ENCODE measurements at regions not wholly inside any gene's neighbourhood (a gene's known extent, or its start where the extent isn't known, plus 50 kb on each side); places are given as distances from the start of the nearest gene placed in this dataset.

DNA sequence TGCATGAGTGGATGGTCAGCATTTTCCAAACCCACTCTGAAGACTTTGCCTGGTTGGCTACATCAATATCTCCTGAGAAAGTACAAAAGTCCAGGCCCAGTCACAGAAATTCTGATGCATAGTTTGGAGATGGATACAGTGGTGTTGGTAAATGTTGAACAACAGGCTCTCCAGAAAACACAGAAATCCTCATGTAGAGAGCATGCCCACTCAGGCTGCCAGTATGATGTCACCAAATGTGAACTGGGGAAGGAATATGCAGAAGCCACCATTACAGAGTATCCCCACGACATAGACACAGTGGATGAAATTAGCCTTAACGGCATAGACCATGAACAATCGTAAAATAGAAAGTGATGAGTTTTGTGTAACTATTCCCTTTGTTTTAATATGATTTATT lies 97.1 kb upstream of the NXT1 start:
- no peak for DNase-seq (ENCODE audit: low read depth)

DNA sequence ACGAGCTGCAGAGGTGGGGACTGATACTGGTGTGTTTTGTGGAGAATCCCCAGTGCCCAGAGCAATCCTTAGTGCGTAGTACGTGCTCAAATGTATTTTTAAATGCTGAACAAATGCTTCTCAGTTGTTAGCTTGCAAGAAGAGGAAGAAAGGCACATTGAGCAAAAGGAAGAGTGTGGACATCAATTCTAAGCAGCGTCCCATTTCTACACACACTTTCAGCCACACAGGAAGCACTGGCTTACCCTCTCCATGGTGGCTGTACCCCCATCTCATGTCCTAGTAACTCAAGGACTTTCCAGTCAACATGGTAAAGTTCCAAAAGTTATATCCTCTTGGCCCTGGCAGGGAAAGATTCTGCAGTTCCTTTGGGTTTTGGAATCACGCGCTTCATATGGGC lies 98.8 kb upstream of the NXT1 start:
- no peak for DNase-seq (ENCODE audit: low read depth)

DNA sequence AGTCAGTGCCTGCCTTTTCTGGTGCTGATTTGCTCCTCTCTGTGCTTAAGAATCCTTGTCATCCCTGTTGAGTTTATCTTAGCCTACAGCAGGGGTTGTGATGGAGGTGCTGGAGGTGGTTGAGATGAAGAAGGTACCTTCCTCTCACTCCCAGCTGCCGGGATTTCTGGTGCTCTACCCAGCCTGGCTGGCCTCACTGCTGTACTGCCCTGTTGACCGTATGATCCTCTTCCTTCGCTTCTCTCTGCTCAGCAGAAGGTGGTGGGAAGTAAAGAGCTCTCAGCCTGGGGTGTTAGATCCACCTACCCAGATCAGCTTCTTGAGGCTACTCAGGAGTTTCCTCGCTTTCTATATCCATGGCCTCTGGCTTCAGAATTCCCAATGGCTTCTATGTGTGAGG lies 101.0 kb upstream of the NXT1 start:
- no peak for DNase-seq (ENCODE audit: low read depth)

DNA sequence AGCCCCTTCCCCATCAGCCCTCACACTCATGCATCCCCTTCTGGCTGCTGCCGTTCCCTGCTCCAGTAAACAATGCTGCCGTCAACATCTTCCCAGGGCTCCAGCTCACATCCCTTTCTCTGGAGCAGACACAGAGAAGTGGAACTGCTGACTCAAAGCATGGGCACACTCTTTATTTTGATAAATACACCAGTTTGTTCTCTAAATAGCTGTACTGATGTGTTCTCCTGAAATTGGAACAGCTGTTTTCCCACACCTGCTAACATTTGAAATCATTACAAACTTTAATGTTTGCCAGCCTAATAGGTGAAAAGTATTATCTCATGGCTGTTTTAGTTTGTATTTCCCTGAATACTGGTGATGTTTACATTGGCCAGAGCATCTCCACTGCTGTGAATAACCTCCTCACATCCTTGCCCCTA lies 102.1 kb upstream of the NXT1 start:
- DNase-seq (ENCODE audit: low read depth): no peak

DNA sequence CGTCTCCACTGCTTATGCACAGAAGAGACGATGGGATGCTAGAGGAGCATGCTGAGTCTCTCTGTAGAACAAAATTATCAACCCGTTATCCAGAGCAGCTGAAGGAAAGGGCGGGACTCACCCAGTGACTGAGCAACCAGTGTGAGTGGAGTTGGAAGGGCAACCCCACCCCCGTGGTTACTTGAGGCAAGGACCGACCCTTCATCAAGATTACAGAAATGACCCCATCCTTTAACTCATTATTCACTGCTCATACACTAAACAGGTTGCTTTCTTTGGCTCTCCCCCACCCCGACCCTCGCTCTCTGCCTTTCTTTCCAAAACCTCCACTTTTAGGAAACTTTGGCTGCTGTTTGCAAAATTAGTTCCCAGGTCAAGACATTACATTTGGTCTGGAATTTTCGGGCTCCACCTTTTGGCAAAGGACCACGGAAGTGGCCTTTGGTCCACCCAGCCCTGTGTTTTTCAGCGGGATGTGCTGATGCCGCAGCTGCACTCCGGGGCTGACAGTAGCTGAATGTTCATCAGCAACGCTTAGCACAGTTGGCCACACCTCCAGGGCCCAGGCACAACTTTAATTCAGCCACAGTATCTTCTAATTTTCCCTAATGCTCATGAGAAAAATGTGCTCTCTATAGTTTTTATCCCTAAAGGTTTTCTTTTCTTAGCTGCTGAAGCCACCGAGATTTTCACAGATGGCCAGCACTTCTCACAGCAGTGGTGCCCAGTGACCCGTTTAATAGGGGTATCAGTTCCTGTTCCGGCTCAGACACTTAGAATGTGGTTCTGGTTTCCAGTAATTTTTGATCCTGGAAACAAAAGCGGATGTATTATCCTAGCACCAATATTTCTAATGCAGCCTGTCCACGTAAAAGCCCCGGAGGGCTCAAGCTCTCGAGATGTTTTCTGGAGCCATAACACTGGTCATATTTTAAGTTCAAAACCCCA lies 103.6 kb upstream of the NXT1 start:
- DNase-seq (ENCODE audit: low read depth): no peak

DNA sequence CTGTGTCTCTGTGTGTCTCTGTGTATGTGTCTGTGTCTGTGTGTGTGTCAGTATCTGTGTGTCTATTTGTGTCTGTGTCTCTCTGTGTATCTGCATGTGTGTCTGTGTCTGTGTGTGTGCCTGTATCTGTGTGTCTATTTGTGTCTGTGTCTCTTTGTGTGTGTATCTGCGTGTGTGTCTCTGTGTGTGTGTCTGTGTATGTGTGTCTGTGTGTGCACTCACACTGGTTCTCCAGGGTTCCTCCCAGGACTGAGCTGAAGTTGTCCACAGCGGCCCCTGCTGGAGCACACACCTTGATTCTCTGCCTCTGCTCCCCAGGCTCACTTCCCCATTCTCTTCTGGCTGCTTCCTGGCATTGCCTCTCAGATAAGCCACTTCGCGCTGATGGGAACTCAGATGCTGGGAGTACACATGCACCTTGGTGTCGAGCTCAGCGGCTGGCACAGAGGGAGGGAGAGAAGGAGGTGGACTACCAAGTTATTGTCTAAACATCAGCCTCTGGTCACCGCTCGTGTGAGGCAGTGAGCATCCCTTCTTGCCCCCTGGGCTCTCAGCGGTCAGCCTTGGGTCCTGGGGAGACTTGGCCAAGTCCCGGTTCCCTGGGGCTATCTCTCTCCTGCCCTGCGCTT lies 104.9 kb upstream of the NXT1 start:
- no peak for DNase-seq (ENCODE audit: low read depth)

DNA sequence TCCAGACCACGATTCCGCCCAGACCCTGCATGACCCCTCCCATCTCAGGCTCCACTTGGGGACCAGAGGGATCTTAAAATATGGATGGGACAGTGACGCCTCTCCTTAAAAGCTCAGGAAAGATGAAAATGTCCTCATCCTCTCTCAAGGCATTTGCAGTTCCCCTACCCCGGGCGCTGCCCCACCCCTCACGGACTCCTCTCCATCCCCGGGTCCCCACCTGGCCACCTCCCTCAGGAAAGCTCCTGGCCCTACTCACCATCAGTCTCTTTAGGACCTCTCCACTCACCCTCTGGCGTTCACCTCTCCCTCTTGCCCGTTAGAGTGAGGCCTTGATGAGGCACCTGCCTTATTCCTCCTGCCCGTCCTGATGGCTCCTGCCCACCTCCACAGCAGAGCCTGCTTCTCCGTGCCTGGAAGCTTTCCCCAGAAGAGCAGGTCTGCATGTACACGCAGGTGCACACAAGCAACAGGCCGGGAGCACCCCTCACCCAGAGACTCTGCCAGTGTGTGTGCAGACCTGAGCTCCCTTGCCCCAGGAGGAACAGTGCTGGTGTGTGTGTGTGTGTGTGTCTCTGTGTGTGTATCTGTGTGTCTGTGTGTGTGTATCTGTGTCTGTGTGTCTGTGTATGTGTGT lies 105.6 kb upstream of the NXT1 start:
- DNase-seq (ENCODE audit: low read depth): no peak

DNA sequence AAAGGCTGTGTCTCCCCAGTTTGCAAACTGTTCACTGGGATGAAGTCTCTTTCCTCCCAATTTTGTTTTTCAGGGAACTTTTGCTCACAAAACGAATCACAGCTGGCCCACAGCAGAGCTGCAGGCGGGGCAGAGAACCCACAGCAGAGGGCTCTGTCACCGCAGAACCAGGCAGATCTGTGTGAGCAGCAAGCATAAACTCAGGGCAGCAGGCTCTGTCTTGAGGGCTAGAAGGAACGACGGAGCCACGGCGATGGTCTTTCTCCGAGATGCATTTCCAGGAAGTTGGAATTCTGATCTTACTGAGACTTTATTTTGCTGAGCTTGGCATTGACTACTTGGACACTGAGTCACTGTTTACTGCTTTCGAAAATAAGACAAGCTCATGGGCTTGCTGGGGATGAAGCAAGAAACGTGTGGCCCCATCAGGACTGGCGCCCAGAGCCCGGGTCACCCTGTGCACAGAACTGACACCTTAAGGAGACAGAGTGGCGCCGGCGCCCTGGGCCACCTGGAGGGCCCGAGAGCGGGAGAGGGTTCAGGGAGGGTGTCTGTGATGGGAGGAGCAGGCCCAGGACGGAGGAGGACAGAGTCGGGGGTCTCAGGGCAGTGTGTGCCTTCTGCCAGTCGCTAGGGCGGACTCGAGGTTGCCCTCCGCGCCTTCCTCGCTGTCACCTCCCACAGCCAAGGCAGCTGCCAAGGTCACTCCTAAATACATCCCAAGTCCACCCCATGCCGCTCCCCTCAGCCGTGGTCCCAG lies 106.3 kb upstream of the NXT1 start:
- DNase-seq (ENCODE audit: low read depth): no peak

DNA sequence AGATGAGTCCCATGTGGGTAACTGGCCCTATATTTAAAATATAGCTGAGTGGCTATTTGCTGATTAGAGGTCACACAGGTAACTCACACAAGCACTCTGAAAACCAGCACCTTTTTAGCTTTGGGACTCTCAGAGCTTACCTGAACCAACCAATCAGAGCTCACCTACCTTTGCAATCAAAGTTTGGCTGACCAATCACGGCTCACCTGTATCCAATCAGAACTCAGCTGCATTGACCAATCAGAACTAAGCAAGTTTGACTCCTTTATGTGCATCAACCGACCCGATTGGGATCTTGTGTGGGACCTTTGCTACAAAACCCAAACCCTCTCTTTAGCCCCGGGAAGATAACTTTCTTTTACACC lies 106.8 kb upstream of the NXT1 start:
- no peak for DNase-seq (ENCODE audit: low read depth)

DNA sequence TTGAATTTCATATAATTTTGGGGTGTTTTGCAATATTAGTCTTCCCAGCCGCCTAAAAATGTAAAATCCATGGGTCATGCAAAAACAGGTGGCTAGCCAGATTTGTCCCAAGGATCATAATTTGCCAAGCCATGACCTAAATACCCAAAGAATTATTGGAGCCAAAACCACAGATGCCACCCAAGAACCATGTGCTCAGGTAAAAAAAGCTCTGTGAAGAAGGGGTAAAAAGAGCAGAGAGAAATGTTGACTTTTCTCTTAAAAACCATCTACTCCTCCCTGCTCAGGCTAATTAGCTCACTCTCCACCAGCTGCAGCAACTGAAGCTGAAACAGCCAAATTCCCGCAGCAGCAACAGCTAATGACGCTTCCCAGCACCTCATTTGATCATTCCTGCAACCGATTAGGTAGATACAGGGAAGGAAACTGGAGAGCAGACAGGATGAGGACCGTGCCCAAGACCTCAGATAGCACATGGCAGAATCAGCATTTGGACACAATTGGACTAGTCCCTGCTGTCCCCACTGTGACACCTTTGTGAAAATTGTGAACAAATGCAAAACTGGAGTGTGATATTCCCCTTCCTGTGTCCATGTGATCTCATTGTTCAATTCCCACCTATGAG lies 107.9 kb upstream of the NXT1 start:
- DNase-seq (ENCODE audit: low read depth): no peak

DNA sequence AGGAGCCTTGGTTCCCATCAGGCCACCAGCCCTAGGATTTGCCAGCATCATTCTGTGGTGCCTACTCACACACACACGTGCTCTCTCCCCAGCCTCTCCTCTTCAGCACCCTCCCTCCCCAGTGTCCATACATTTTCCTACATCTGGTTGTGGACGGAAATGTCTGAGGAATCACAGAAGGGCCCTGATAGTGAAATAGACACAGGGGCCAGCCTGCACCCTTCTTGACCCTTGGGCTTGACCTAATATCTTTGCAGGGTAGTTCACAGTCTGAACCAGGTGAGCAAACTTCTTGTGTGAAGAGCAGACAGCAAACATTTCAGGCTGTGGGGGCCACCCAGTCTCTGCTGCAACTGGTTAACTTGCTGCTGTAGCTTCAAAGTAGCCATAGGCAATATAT lies 108.5 kb upstream of the NXT1 start:
- no peak for DNase-seq (ENCODE audit: low read depth)

DNA sequence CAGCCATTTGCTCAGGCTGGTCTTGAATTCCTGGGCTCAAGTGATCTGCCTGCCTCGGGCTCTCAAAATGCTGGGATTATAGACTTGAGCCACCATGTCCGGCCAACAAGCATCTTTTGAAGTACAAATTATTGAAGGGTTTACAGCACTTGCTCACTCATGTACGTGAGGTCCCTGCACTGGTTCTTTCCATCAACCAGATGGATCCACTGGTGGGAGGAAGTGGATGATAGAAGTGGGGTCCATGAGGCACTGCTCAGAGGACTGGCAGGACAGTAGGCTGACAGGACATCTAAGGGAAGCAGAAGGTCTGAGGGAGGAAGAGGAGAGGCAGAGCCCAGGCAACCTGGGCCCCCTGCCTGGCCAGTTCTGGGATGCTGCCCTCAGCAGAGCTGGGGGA lies 109.2 kb upstream of the NXT1 start:
- DNase-seq (ENCODE audit: low read depth): no peak

DNA sequence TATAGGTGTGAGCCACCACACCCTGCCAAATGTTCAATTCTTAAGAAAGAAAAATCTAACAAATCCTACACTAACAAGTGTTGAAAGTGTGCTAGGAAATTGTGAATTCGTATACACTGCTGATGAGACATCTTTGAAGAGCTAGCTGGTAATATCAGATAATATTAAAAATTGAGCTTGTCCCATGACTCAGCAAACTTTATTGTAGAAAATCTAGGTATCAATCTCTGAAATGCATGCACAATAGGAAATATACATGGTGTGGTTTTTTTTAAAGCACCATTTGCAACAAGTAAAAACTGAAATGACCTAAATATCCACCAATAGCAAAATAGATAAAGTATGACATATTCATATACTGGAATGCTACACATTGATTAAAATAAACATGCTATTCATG lies 110.1 kb upstream of the NXT1 start:
- no peak for DNase-seq (ENCODE audit: low read depth)

DNA sequence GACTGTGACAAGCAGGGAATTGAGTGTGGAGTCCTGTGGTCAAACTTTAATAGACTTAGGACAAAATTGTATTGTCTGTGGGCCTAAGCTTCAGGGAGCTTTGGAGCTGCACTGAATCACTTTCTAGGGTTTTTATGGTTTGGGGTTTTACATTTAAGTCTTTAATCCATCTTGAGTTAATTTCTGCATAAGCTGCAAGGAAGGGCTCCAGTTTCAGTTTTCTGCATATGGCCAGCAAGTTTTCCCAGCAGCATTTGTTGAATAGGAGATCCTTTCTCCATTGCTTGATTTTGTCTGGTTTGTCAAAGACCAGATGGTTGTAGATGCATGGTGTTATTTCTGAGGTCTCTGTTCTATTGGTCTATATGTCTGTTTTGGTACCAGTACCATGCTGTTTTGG lies 113.4 kb upstream of the NXT1 start:
- DNase-seq (ENCODE audit: low read depth): no peak

DNA sequence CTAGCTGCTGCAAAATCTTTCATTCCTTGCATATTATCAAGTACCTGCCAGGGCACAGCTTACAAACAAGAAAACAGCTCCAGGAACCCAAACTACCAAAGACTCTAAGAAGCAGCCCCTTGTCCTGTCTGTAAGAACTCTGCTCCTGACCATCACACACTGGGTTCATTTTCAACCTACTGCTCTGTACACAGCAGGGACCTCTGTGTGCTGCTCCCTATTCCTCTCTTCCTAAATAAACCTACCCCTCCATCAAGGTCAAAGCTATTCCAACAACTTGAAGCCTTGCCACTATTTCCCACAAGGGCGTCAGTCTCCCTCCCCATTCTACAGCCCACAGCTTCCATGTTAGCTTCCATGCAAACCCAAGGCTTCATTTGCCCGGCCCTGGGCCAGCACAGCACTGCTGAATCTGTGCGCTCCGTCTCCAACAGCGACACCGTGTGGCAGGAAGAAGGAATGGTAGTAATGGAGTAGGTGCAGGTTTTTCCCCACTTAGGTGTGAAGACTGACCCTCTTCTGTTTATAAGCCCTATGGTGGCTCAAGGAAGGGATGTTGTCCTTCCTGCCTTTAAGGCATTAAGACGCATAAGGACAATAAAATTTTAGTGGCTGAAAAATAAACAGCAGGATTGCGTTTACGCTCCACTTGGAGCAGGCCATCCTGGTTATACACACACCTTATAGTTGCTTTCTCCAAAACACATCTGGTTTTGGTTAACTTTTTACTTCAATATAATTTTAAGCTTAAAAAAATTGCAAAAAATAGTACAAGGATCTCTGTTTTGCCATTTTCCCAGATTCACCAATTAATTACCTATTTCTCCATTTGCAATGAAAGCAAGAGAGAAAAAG lies 115.2 kb upstream of the NXT1 start:
- peak; percentile 49 for DNase-seq (ENCODE audit: low read depth)

DNA sequence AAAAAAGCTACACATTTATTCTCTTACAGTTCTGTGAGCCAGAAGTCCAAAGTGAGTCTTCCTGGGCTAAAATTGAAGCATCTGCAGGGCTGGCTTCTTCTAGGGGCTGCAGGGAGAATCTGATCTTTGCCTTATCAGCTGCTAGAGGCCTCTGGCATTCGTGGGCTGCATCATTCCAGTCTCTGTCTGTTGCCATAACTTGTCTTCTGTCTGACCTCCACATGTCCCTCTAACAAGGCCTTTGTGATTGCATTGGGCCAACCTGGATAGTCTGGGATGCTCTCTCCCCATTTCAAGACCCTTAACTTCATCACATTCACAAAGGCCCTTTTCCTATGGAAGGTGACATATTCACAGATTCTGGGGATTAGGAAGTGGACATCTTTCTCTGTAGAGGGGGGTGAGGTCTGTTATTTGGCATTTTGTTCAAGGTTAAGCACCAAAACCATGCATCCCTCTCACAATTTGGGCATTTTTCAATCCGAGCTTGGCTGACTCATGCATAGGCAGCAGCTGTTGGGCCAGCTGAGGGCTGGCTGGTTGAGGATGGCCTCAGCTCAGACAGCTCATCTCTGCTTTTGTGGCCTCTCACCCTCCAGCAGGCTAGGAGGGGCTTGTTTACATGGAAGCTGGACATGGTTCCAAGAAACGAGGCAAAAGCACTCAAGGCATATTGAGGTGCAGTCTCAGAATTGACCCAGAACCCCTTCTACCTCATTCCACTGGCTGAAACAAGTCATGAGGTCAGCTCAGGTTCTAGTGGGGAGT lies 116.1 kb upstream of the NXT1 start:
- no peak for DNase-seq (ENCODE audit: low read depth)

DNA sequence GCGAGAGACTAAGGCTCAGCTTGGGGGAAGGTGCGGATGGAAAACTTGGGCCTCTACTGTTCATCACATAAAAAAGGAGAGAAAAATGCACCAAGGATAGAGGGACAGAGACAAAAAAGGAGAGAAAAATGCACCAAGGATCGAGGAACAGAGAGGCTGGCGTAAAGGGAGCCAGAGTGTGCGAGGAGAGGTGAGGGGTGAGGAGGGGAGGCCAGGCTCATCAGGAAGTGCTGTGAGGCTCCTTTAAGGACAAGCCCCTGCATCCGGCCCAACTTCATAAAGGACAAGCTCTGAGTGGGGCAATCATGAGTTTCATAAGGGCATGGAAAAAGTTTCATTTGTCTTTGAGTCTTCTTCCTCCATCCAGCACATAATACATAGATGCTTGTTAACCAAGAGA lies 117.2 kb upstream of the NXT1 start:
- no peak for DNase-seq (ENCODE audit: low read depth)

DNA sequence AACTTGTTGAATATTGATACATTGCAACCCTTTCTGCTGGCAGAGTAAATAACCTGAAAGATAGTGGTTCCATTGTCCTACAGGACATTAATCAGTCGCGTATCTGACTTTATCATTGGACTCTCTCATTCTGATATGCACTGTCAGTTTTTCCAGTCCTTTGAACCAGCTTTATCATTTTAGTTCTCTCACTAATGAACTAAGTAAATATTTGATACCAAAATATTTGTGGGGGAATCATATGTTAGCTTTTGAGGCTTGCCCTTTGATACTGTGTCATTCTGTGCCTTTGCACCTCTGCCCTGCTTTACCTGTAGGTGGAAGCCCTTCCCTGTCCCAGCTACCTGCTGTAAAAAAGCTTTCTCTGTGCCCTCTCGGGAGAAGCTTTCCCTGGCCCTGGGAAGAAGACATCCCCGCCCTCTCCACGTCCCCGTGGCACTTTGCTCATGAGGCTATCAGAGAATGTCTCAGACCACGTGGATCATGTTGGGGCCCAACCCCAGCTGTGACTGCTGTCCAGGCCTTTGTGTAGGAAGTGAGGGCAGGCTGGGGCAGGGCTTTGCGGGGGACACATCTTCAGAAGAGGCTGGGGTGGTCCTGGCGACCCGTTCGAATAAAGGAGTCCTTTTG lies 117.8 kb upstream of the NXT1 start:
- no peak for DNase-seq (ENCODE audit: low read depth)

DNA sequence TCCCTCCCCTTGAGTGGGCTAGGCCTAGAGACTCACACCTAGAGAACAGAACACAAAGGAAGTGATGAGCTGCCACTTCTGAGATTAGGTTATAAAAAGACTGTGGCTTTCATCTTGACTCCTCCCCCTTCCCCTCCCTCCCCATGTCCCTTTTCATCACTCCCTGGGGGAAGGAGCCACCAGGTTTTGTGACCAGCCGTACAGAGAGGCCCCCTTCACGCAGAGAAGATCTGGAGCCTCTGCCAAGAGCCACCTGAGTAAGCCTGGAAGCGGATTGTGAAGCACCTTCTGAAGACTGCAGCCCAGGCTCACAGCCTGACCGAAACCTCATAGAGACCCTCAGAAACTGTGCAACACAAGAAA lies 118.4 kb upstream of the NXT1 start:
- DNase-seq (ENCODE audit: low read depth): no peak

All from fibroblast of the conjunctiva (primary cell).